Caco-2 (cell line): ENCODE measurements at regions not wholly inside any gene's neighbourhood (a gene's known extent, or its start where the extent isn't known, plus 50 kb on each side); places are given as distances from the start of the nearest gene placed in this dataset.

Experiments
- BruUV-seq: library from RNA; stranded (reverse); fragments of 400-500 nt; replicated peaks from 2 replicates; lab custom pipeline; 2021; lab: Mats Ljungman, UMichigan
- CTCF ChIA-PET: fragments of 300-600 bp; sonication (Branson Sonifier 250); formaldehyde crosslinking; loops from one replicate; lab custom pipeline; 2022; ENCODE audit warnings: antibody characterized with exemption; lab: Charles Lee
- POLR2A ChIA-PET: fragments of 300-600 bp; sonication (Branson Sonifier 250); formaldehyde crosslinking; loops from one replicate; lab custom pipeline; 2022; ENCODE audit warnings: antibody characterized with exemption; lab: Charles Lee
- DNase-seq, 2 experiments: peaks; one replicate each; pipeline versions ENCODE4 v3.0.0 to v3.0.0-alpha.2; 2020 to 2022
- H3K27me3 ChIP-seq: replicated peaks from 2 replicates; pipeline ENCODE4 v1.6.0; 2011; ENCODE audit warnings: low read length; ENCODE audit not compliant: control insufficient read depth, insufficient read depth
- H3K36me3 ChIP-seq: 2 replicates; pipeline ENCODE4 v1.5.1; 2011; ENCODE audit warnings: low read length; ENCODE audit not compliant: control insufficient read depth, insufficient read depth
- H3K4me1 ChIP-seq: fragments of 250-450 bp; sonication (Bioruptor Pico); 2 replicates; pipeline ENCODE4 v1.5.1; 2020; ENCODE audit warnings: mild to moderate bottlenecking
- H3K4me3 ChIP-seq: 2 replicates; pipeline ENCODE4 v1.5.1; 2011; ENCODE audit warnings: low read depth, mild to moderate bottlenecking, control low read depth, low read length
- H3K9me3 ChIP-seq: fragments of 250-450 bp; sonication (Bioruptor Pico); 2 replicates; pipeline ENCODE4 v1.5.1; 2020; ENCODE audit warnings: mild to moderate bottlenecking, moderate library complexity
- H3K27ac Mint-ChIP-seq: one replicate; pipeline ENCODE4 v1.8.0; 2022; ENCODE audit warnings: mixed read lengths; ENCODE audit not compliant: unreplicated experiment
- H3K27me3 Mint-ChIP-seq: one replicate; pipeline ENCODE4 v1.8.0; 2022; ENCODE audit warnings: mixed read lengths; ENCODE audit not compliant: insufficient read depth, unreplicated experiment
- H3K36me3 Mint-ChIP-seq: one replicate; pipeline ENCODE4 v1.8.0; 2022; ENCODE audit warnings: mild to moderate bottlenecking, mixed read lengths; ENCODE audit not compliant: insufficient read depth, unreplicated experiment
- H3K4me1 Mint-ChIP-seq: one replicate; pipeline ENCODE4 v1.8.0; 2022; ENCODE audit warnings: low read depth, mixed read lengths; ENCODE audit not compliant: unreplicated experiment
- H3K4me3 Mint-ChIP-seq: one replicate; pipeline ENCODE4 v1.8.0; 2022; ENCODE audit warnings: mild to moderate bottlenecking, moderate library complexity, mixed read lengths; ENCODE audit not compliant: unreplicated experiment
- H3K9me3 Mint-ChIP-seq: one replicate; pipeline ENCODE4 v1.8.0; 2022; ENCODE audit warnings: mixed read lengths; ENCODE audit not compliant: unreplicated experiment
- CTCF ChIP-seq, 2 experiments: fragments of 200-600 bp in 1 of 2; IDR thresholded peaks; 1 replicate in 1 of 2; 2 replicates in 1 of 2; pipeline versions ENCODE4 v1.5.1 to v1.8.0; 2011 to 2022; ENCODE audit warnings: antibody characterized with exemption in 1 of 2, control low read depth in 1 of 2, inconsistent platforms in 1 of 2, low read depth in 1 of 2, low read length in 1 of 2, mild to moderate bottlenecking in 1 of 2, moderate library complexity in 1 of 2; ENCODE audit not compliant: insufficient read depth in 1 of 2, severe bottlenecking in 1 of 2, unreplicated experiment in 1 of 2
- intact Hi-C: fragments of 100-400 bp; cut with micrococcal nuclease; formaldehyde crosslinking; loops from one replicate; pipeline ENCODE4 v1.10.0; 2022; ENCODE audit not compliant: unreplicated experiment

- Histone ChIP-seq H3K36me3 (no peaks in the 10 kb centered on the region), H3K4me3 (no peak overlapping the region), H3K9me3 (no peaks in the 10 kb centered on the region), H3K4me1 (no peaks in the 10 kb centered on the region), H3K27me3 (no peaks in the 10 kb centered on the region)
- H3K9me3 Mint-ChIP-seq: peaks cover 7% of the 10 kb centered on the region
- H3K27ac Mint-ChIP-seq: no peak overlapping the region
- H3K4me1 Mint-ChIP-seq: no peaks in the 10 kb centered on the region
- H3K4me3 Mint-ChIP-seq: no peak overlapping the region
- H3K36me3 Mint-ChIP-seq: no peaks in the 10 kb centered on the region
- no peaks in the 10 kb centered on the region for H3K27me3 Mint-ChIP-seq
- no peak for TF ChIP-seq CTCF (IDR thresholded peaks at IDR 0.05; ENCODE audit: insufficient read depth in 1 of 2, low read depth in 1 of 2, low read length in 1 of 2, severe bottlenecking in 1 of 2, unreplicated experiment in 1 of 2)
- POLR2A ChIA-PET: no interaction called here
- CTCF ChIA-PET: no interaction called here
- intact Hi-C loops: no loop called here
- BruUV-seq: no TSS peak
- DNase-seq: no peak
These were observed 410.3 kb upstream of the PRR16 start for GRCh38 chr5:120053841-120054240.

- no peak for DNase-seq
- Histone ChIP-seq H3K4me3 (no peak overlapping the region), H3K9me3 (no peaks in the 10 kb centered on the region), H3K27me3 (no peaks in the 10 kb centered on the region), H3K4me1 (no peaks in the 10 kb centered on the region), H3K36me3 (no peaks in the 10 kb centered on the region)
- Mint-ChIP-seq H3K27me3 (peaks cover 1% of the 10 kb centered on the region), H3K36me3 (no peaks in the 10 kb centered on the region), H3K4me3 (no peak overlapping the region), H3K4me1 (no peaks in the 10 kb centered on the region), H3K9me3 (no peaks in the 10 kb centered on the region), H3K27ac (no peak overlapping the region)
- intact Hi-C loops: loop anchor here (1.0 kb wide), 1 partner anchor 402 kb away; no protein-coding TSS in a partner anchor
- POLR2A ChIA-PET: no interaction called here
- no TSS peak for BruUV-seq
- CTCF ChIA-PET: interaction anchor here (1.3 kb wide), 1 partner anchor 402 kb away, joined by 4 read pairs; no protein-coding TSS in a partner anchor
- no peak for TF ChIP-seq CTCF (IDR thresholded peaks at IDR 0.05; ENCODE audit: insufficient read depth in 1 of 2, low read depth in 1 of 2, low read length in 1 of 2, severe bottlenecking in 1 of 2, unreplicated experiment in 1 of 2)
These were observed 408.2 kb upstream of the PRR16 start for GRCh38 chr5:120055858-120056257.

- CTCF ChIA-PET: no interaction called here
- Histone ChIP-seq H3K36me3 (no peaks in the 10 kb centered on the region), H3K4me1 (no peaks in the 10 kb centered on the region), H3K4me3 (no peak overlapping the region), H3K27me3 (no peaks in the 10 kb centered on the region), H3K9me3 (no peaks in the 10 kb centered on the region)
- Mint-ChIP-seq H3K27me3 (peaks cover 2% of the 10 kb centered on the region), H3K36me3 (no peaks in the 10 kb centered on the region), H3K4me3 (no peak overlapping the region), H3K27ac (no peak overlapping the region), H3K9me3 (no peaks in the 10 kb centered on the region), H3K4me1 (no peaks in the 10 kb centered on the region)
- intact Hi-C loops: no loop called here
- POLR2A ChIA-PET: no interaction called here
- no peak for TF ChIP-seq CTCF (IDR thresholded peaks at IDR 0.05; ENCODE audit: insufficient read depth in 1 of 2, low read depth in 1 of 2, low read length in 1 of 2, severe bottlenecking in 1 of 2, unreplicated experiment in 1 of 2)
- no peak for DNase-seq
- no TSS peak for BruUV-seq
These were observed 401.6 kb upstream of the PRR16 start for GRCh38 chr5:120062515-120062917.
